IMR-90 (cell line): ENCODE measurements at regions not wholly inside any gene's neighbourhood (a gene's known extent, or its start where the extent isn't known, plus 50 kb on each side); places are given as distances from the start of the nearest gene placed in this dataset.

Experiments used
- BHLHE40 ChIP-seq: fragments of 150-350 bp; IDR thresholded peaks from 2 replicates; pipeline ENCODE4 v1.6.1; 2016; ENCODE audit warnings: mild to moderate bottlenecking, low read depth, low read length
- CEBPB ChIP-seq: IDR thresholded peaks from 2 replicates; pipeline ENCODE4 v1.6.1; 2012; ENCODE audit warnings: low read depth, low read length, improper control_type of control experiment
- CTCF ChIP-seq: conservative IDR thresholded peaks from 2 replicates; pipeline ENCODE4 v1.5.1; 2012; ENCODE audit warnings: mild to moderate bottlenecking, low read depth, low read length, improper control_type of control experiment
- FOS ChIP-seq: fragments of 150-350 bp; IDR thresholded peaks from 2 replicates; pipeline ENCODE4 v1.6.1; 2016; ENCODE audit warnings: low read depth, low read length
- MAFK ChIP-seq: IDR thresholded peaks from 2 replicates; pipeline ENCODE4 v1.6.1; 2012; ENCODE audit warnings: low read depth, low read length, improper control_type of control experiment
- MXI1 ChIP-seq: IDR thresholded peaks from 2 replicates; pipeline ENCODE4 v1.6.1; 2012; ENCODE audit warnings: low read depth, mild to moderate bottlenecking, low read length, moderate library complexity, borderline replicate concordance
- NFE2L2 ChIP-seq: fragments of 150-350 bp; IDR thresholded peaks from 2 replicates; pipeline ENCODE4 v1.6.1; 2016; ENCODE audit warnings: low read depth, mild to moderate bottlenecking, low read length
- POLR2A ChIP-seq: IDR thresholded peaks from 2 replicates; pipeline ENCODE4 v1.6.1; 2012; ENCODE audit warnings: mild to moderate bottlenecking, low read depth, low read length
- RCOR1 ChIP-seq: IDR thresholded peaks from 2 replicates; pipeline ENCODE4 v1.6.1; 2012; ENCODE audit warnings: mild to moderate bottlenecking, low read length, improper control_type of control experiment; ENCODE audit not compliant: insufficient replicate concordance
- RFX5 ChIP-seq: IDR thresholded peaks from 2 replicates; pipeline ENCODE4 v1.8.0; 2012; ENCODE audit warnings: low read depth, mild to moderate bottlenecking, low read length, moderate library complexity
- TF ChIP-seq, protein P1 (sequence below): fragments of 150-350 bp; IDR thresholded peaks from 2 replicates; pipeline ENCODE4 v1.6.1; 2017; ENCODE audit warnings: mild to moderate bottlenecking, antibody characterized with exemption, low read length, low read depth

DNA sequence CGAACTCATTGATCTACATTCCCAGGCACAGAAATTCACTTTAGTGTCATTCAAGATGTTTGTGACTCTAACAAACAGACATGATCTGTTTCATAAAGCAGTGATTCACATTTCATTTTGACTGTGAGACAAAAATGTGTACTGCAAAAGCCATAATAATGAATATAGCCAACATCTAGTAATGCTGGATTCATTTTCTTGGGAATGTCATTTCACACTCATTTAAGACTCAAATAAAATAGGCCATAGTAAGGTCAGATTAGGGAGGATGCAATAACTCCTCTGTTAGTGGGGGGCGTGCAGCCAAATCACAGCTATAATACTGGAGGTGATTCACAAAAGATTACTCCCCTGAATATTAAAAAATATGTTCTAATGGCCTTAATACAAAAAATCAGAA is 566.6 kb upstream of the ZWINT start:
- TF ChIP-seq POLR2A (no peak), CTCF (no peak), RCOR1 (no peak), BHLHE40 (no peak), CEBPB (no peak), RFX5 (no peak), MAFK (no peak), NFE2L2 (no peak), FOS (no peak), MXI1 (no peak)
- TF ChIP-seq, protein P1, sequence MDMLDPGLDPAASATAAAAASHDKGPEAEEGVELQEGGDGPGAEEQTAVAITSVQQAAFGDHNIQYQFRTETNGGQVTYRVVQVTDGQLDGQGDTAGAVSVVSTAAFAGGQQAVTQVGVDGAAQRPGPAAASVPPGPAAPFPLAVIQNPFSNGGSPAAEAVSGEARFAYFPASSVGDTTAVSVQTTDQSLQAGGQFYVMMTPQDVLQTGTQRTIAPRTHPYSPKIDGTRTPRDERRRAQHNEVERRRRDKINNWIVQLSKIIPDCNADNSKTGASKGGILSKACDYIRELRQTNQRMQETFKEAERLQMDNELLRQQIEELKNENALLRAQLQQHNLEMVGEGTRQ, result no peak
